WTC11 (cell line): ENCODE measurements at regions not wholly inside any gene's neighbourhood (a gene's known extent, or its start where the extent isn't known, plus 50 kb on each side); places are given as distances from the start of the nearest gene placed in this dataset.
"Not testable (repeated sequence)": the region's sequence is repeated elsewhere in the genome, so short reads cannot be mapped to it uniquely, and the experiment has no call there.

Experiments used
- ATAC-seq: fragments of 200-7000 bp; cut with Tn5 transposase; 2 replicates; pipeline ENCODE4 v1.10.0; 2021; ENCODE audit warnings: mild to moderate bottlenecking, moderate library complexity
- CTCF ChIA-PET: fragments of 300-600 bp; sonication (Branson Sonifier 250); formaldehyde crosslinking; loops from one replicate; lab custom pipeline; 2021; ENCODE audit warnings: antibody characterized with exemption; lab: Charles Lee
- POLR2A ChIA-PET: fragments of 350-600 bp; sonication (Branson Sonifier 250); formaldehyde crosslinking; loops from one replicate; lab custom pipeline; 2021; ENCODE audit warnings: antibody characterized with exemption; lab: Charles Lee
- DNase-seq: peaks from one replicate; pipeline ENCODE4 v3.0.0; 2021; ENCODE audit warnings: low spot score
- H3K27ac Mint-ChIP-seq: 2 replicates; pipeline ENCODE4 v1.8.0; 2021; ENCODE audit warnings: mixed read lengths
- H3K27me3 Mint-ChIP-seq: 2 replicates; pipeline ENCODE4 v1.8.0; 2021; ENCODE audit warnings: low read depth, mild to moderate bottlenecking, moderate library complexity, mixed read lengths
- H3K36me3 Mint-ChIP-seq: 2 replicates; pipeline ENCODE4 v1.8.0; 2021; ENCODE audit warnings: mixed read lengths
- H3K4me1 Mint-ChIP-seq: 2 replicates; pipeline ENCODE4 v1.8.0; 2022; ENCODE audit warnings: mixed read lengths
- H3K4me3 Mint-ChIP-seq: 2 replicates; pipeline ENCODE4 v1.8.0; 2021; ENCODE audit warnings: mild to moderate bottlenecking, moderate library complexity, mixed read lengths
- H3K9me3 Mint-ChIP-seq: 2 replicates; pipeline ENCODE4 v1.8.0; 2021; ENCODE audit warnings: mixed read lengths
- ATF3 ChIP-seq: sonication (generic); formaldehyde crosslinking; conservative IDR thresholded peaks from 2 replicates; pipeline ENCODE4 v1.8.1; 2022; ENCODE audit warnings: mild to moderate bottlenecking, missing genetic modification reagents
- ERG ChIP-seq: fragments of 250-450 bp; sonication (Bioruptor Pico); IDR thresholded peaks from 2 replicates; pipeline ENCODE4 v1.8.0; 2021; ENCODE audit warnings: mild to moderate bottlenecking
- FOXP4 ChIP-seq: sonication (generic); formaldehyde crosslinking; IDR thresholded peaks from 2 replicates; pipeline ENCODE4 v1.8.0; 2022; ENCODE audit warnings: mild to moderate bottlenecking, missing genetic modification reagents
- GABPB1 ChIP-seq: sonication (generic); formaldehyde crosslinking; IDR thresholded peaks from 2 replicates; pipeline ENCODE4 v1.8.1; 2023; ENCODE audit warnings: mild to moderate bottlenecking, missing genetic modification reagents
- HMGA2 ChIP-seq: fragments of 250-450 bp; sonication (Bioruptor Pico); IDR thresholded peaks from 2 replicates; pipeline ENCODE4 v1.4.0; 2021; ENCODE audit warnings: mild to moderate bottlenecking, moderate library complexity
- IRF1 ChIP-seq: sonication (generic); formaldehyde crosslinking; IDR thresholded peaks from 2 replicates; pipeline ENCODE4 v1.8.0; 2023; ENCODE audit warnings: missing genetic modification reagents
- IRF2 ChIP-seq: sonication (generic); formaldehyde crosslinking; IDR thresholded peaks from 2 replicates; pipeline ENCODE4 v1.8.0; 2022; ENCODE audit warnings: low read depth, missing genetic modification reagents, borderline replicate concordance
- JAZF1 ChIP-seq: fragments of 250-450 bp; sonication (Bioruptor Pico); IDR thresholded peaks from 2 replicates; pipeline ENCODE4 v1.9.0; 2021; ENCODE audit warnings: moderate library complexity, mild to moderate bottlenecking, inconsistent platforms
- NFE2L1 ChIP-seq: sonication (generic); formaldehyde crosslinking; IDR thresholded peaks from 2 replicates; pipeline ENCODE4 v1.8.1; 2023; ENCODE audit warnings: missing genetic modification reagents
- NR1H2 ChIP-seq: sonication (generic); formaldehyde crosslinking; IDR thresholded peaks from 2 replicates; pipeline ENCODE4 v1.9.0; 2021; ENCODE audit warnings: mild to moderate bottlenecking, moderate library complexity, missing genetic modification reagents
- SP1 ChIP-seq: sonication (generic); formaldehyde crosslinking; conservative IDR thresholded peaks from 2 replicates; pipeline ENCODE4 v1.8.1; 2022; ENCODE audit warnings: missing genetic modification reagents
- STAT6 ChIP-seq: sonication (generic); formaldehyde crosslinking; conservative IDR thresholded peaks from 2 replicates; pipeline ENCODE4 v1.8.1; 2023; ENCODE audit warnings: mild to moderate bottlenecking, low read depth, missing genetic modification reagents, moderate library complexity
- TEAD1 ChIP-seq: sonication (generic); formaldehyde crosslinking; IDR thresholded peaks from 2 replicates; pipeline ENCODE4 v1.8.0; 2022; ENCODE audit warnings: mild to moderate bottlenecking, missing genetic modification reagents
- ZNF219 ChIP-seq: sonication (generic); formaldehyde crosslinking; IDR thresholded peaks from 2 replicates; pipeline ENCODE4 v1.8.0; 2023; ENCODE audit warnings: missing genetic modification reagents, mild to moderate bottlenecking, borderline replicate concordance
- ZNF232 ChIP-seq: sonication (generic); formaldehyde crosslinking; IDR thresholded peaks from 2 replicates; pipeline ENCODE4 v1.8.0; 2022; ENCODE audit warnings: mild to moderate bottlenecking, missing genetic modification reagents
- ZNF396 ChIP-seq: fragments of 250-450 bp; sonication (Bioruptor Pico); IDR thresholded peaks from 2 replicates; pipeline ENCODE4 v1.8.0; 2021; ENCODE audit warnings: mild to moderate bottlenecking, moderate library complexity, borderline replicate concordance
- TF ChIP-seq, protein P1 (sequence below): sonication (generic); formaldehyde crosslinking; IDR thresholded peaks from 2 replicates; pipeline ENCODE4 v1.8.1; 2022; ENCODE audit warnings: mild to moderate bottlenecking, moderate library complexity, missing genetic modification reagents

DNA sequence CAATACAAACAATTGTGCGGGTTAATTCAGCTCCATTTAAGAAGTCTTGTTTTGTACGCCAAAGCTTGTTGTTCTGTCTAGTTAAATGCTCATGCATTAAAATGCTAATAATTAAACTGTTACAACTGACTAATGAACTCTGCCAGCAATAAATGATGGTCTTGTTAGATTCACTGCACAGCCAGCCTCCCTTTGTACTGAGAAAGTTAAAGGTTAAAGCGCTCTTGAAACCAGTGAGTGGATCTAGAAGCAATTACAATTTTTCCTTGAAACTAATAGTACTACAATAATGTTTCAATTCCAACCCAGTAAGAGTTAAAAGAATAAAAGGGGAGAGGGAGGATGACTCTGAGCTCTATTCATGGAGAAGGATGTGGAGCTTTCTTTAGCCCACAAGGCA lies 233.0 kb downstream of the EMX2 start (continued):
- TF ChIP-seq ATF3 (CRISPR knock-in tag) (no peak), ZNF396 (CRISPR knock-in tag) (no peak)

DNA sequence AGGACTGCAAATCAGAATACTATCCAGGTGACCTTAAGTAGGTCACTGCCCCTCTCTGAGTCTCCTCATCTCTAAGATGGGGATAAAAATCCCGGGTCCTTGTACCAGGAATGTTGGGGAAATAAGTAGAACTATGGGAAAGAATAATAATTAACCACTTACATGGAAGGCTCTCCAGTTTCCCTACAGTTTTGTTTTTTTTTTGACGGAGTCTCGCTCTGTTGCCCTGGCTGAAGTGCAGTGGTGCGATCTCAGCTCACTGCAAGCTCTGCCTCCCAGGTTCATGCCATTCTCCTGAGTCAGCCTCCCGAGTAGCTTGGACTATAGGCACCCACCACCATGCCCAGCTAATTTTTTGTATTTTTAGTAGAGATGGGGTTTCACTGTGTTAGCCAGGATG lies 234.7 kb downstream of the EMX2 start:
- H3K27ac Mint-ChIP-seq, H3K4me1 Mint-ChIP-seq, POLR2A ChIA-PET, DNase-seq, H3K4me3 Mint-ChIP-seq, CTCF ChIA-PET, H3K27me3 Mint-ChIP-seq, H3K36me3 Mint-ChIP-seq, ATAC-seq: not testable (repeated sequence)
- H3K9me3 Mint-ChIP-seq, result peaks cover 13% of the 10 kb centered on the region

GRCh38 chr10:117778241-117778640 lies 235.7 kb downstream of the EMX2 start:
- DNase-seq (no peak), ATAC-seq (no peak)
- Mint-ChIP-seq H3K4me3 (no peak overlapping the region), H3K4me1 (no peaks in the 10 kb centered on the region), H3K27ac (no peak overlapping the region), H3K27me3 (no peaks in the 10 kb centered on the region; the same call in none of the 2 replicates), H3K9me3 (peaks cover 13% of the 10 kb centered on the region), H3K36me3 (no peaks in the 10 kb centered on the region)
- CTCF ChIA-PET, result no interaction called here
- no peak for TF ChIP-seq ERG (CRISPR knock-in tag)
- TF ChIP-seq, protein P1, sequence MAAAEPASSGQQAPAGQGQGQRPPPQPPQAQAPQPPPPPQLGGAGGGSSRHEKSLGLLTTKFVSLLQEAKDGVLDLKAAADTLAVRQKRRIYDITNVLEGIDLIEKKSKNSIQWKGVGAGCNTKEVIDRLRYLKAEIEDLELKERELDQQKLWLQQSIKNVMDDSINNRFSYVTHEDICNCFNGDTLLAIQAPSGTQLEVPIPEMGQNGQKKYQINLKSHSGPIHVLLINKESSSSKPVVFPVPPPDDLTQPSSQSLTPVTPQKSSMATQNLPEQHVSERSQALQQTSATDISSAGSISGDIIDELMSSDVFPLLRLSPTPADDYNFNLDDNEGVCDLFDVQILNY (CRISPR knock-in tag), result no peak
- no peak for TF ChIP-seq NR1H2
- TF ChIP-seq ZNF219 (CRISPR knock-in tag), result no peak
- TF ChIP-seq GABPB1 (CRISPR knock-in tag), result no peak
- no peak for TF ChIP-seq IRF2 (CRISPR knock-in tag)
- no peak for TF ChIP-seq JAZF1 (CRISPR knock-in tag)
- TF ChIP-seq STAT6 (CRISPR knock-in tag), result no peak
- no peak for TF ChIP-seq FOXP4 (CRISPR knock-in tag)
- TF ChIP-seq NFE2L1 (CRISPR knock-in tag), result no peak
- no peak for TF ChIP-seq ZNF232 (CRISPR knock-in tag)
- TF ChIP-seq IRF1, result no peak
- no peak for TF ChIP-seq HMGA2
- no peak for TF ChIP-seq TEAD1 (CRISPR knock-in tag)
- TF ChIP-seq SP1 (CRISPR knock-in tag), result no peak
- POLR2A ChIA-PET, result no interaction called here
